Myocyte (in vitro differentiated cells): ENCODE measurements at regions not wholly inside any gene's neighbourhood (a gene's known extent, or its start where the extent isn't known, plus 50 kb on each side); places are given as distances from the start of the nearest gene placed in this dataset.

Experiments used
- DNase-seq: peaks from one replicate; pipeline ENCODE4 v3.0.0-alpha.2; 2012; ENCODE audit warnings: low read depth

- DNase-seq, result no peak
Measured at GRCh38 chr6:97790926-97791590, 508.0 kb upstream of the MMS22L start.

- no peak for DNase-seq
Measured at GRCh38 chr6:97805596-97805995, 522.6 kb upstream of the MMS22L start.

- DNase-seq, result no peak
Measured at GRCh38 chr6:97812940-97813339, 529.9 kb upstream of the MMS22L start.

- DNase-seq, result no peak
Measured at GRCh38 chr6:97813889-97814567, 531.0 kb upstream of the MMS22L start.

- no peak for DNase-seq
Measured at GRCh38 chr6:97815301-97815812, 532.3 kb upstream of the MMS22L start.

- DNase-seq, result no peak
Measured at GRCh38 chr6:97816526-97816925, 533.5 kb upstream of the MMS22L start.

GRCh38 chr6:97819710-97820109 lies 536.7 kb upstream of the MMS22L start:
- no peak for DNase-seq

- no peak for DNase-seq
Measured at GRCh38 chr6:97820400-97820799, 537.4 kb upstream of the MMS22L start.

GRCh38 chr6:97822632-97823031 lies 539.6 kb upstream of the MMS22L start:
- no peak for DNase-seq

GRCh38 chr6:97841763-97842162 lies 558.7 kb upstream of the MMS22L start:
- no peak for DNase-seq

- no peak for DNase-seq
Measured at GRCh38 chr6:97842521-97842920, 559.5 kb upstream of the MMS22L start.

GRCh38 chr6:97849390-97849789 lies 566.4 kb upstream of the MMS22L start:
- no peak for DNase-seq

- DNase-seq, result no peak
Measured at GRCh38 chr6:97850458-97851212, 567.6 kb upstream of the MMS22L start.

GRCh38 chr6:97863697-97864096 lies 580.7 kb upstream of the MMS22L start:
- DNase-seq, result no peak

GRCh38 chr6:97864366-97864765 lies 581.4 kb upstream of the MMS22L start:
- DNase-seq, result no peak

- DNase-seq, result no peak
Measured at GRCh38 chr6:97864826-97865225, 581.8 kb upstream of the MMS22L start.

- DNase-seq, result no peak
Measured at GRCh38 chr6:97865612-97866011, 582.6 kb upstream of the MMS22L start.

- no peak for DNase-seq
Measured at GRCh38 chr6:97866616-97867015, 583.6 kb upstream of the MMS22L start.

- no peak for DNase-seq
Measured at GRCh38 chr6:97867177-97867576, 584.2 kb upstream of the MMS22L start.

GRCh38 chr6:97870273-97870672 lies 587.3 kb upstream of the MMS22L start:
- no peak for DNase-seq

- no peak for DNase-seq
Measured at GRCh38 chr6:97876711-97877110, 593.7 kb upstream of the MMS22L start.

GRCh38 chr6:97882755-97883154 lies 599.7 kb upstream of the MMS22L start:
- no peak for DNase-seq
